ENCODE measurements at regions not wholly inside any gene's neighbourhood (a gene's known extent, or its start where the extent isn't known, plus 50 kb on each side); places are given as distances from the start of the nearest gene placed in this dataset.

DNA sequence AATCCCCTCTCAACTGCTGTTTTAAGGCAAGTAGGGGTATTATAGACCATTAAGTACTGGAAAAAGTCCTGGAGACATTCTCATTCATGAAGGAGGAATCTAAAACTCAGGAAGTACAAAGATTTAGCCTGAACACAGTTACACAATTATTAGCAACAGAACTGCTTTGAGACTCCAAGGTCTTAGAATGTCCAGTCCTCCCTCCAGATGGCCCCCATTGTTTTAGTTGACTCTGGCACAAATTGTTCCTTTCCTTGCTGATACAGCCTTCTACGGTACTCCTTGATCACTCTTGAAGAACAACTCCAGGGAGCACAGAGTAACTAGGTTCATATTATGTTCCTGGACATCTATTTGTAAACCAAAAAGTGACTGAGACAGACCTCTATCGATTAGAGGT, 210.1 kb upstream of the RND3 start:
- Histone ChIP-seq H3K23ac (ENCODE audit: insufficient read length, low read depth, low read length) (no peak overlapping the region), H3K27me3 (ENCODE audit: insufficient read depth, low read length) (no peaks in the 10 kb centered on the region), H3K79me1 (ENCODE audit: insufficient read depth, low read depth, low read length, poor library complexity, severe bottlenecking) (no peaks in the 10 kb centered on the region), H3K4me2 (ENCODE audit: insufficient read depth, insufficient read length, low read length) (no peak overlapping the region), H4K91ac (ENCODE audit: insufficient read length, low read depth, low read length) (no peak overlapping the region), H4K5ac (ENCODE audit: insufficient read length, low read depth, low read length) (no peak overlapping the region), H2AFZ (ENCODE audit: low read length) (no peak overlapping the region), H3K56ac (ENCODE audit: insufficient read length, low read depth, low read length) (no peak overlapping the region), H3K9me3 (ENCODE audit: control insufficient read depth, low read depth, low read length) (no peaks in the 10 kb centered on the region), H2BK5ac (ENCODE audit: insufficient read length, low read length) (no peak overlapping the region), H2BK20ac (ENCODE audit: low read depth, low read length, poor library complexity, severe bottlenecking) (no peak overlapping the region), H3K4me1 (ENCODE audit: insufficient read depth, low read length) (peaks cover 3% of the 10 kb centered on the region; the same call in 1 of the 2 replicates), H2BK120ac (ENCODE audit: low read depth, low read length, poor library complexity, severe bottlenecking) (no peak overlapping the region), H3K18ac (ENCODE audit: insufficient read length, low read depth, low read length) (no peak overlapping the region), H3K23me2 (ENCODE audit: insufficient read length, low read depth, low read length, poor library complexity, severe bottlenecking) (no peaks in the 10 kb centered on the region), H3K79me2 (ENCODE audit: insufficient read depth, low read length) (no peaks in the 10 kb centered on the region; the same call in 1 of the 2 replicates), H2BK12ac (ENCODE audit: insufficient read length, low read depth, low read length) (no peak overlapping the region), H3K27ac (ENCODE audit: insufficient read length, low read depth, low read length) (no peak overlapping the region), H3T11ph (ENCODE audit: low read length) (no peak overlapping the region), H2BK15ac (ENCODE audit: low read depth, low read length) (no peak overlapping the region), H3K9ac (ENCODE audit: extremely low read depth, insufficient read length, low read length) (no peak overlapping the region), H4K20me1 (ENCODE audit: control insufficient read depth, insufficient read depth, insufficient read length) (no peaks in the 10 kb centered on the region), H3K4ac (ENCODE audit: low read depth, low read length) (no peak overlapping the region), H2AK5ac (ENCODE audit: insufficient read length, low read length) (no peak overlapping the region), H4K8ac (replicated peaks; ENCODE audit: insufficient read length, low read depth, low read length) (no peak overlapping the region), H3K14ac (ENCODE audit: insufficient read depth, low read length) (no peak overlapping the region)
- TF ChIP-seq, protein P1, sequence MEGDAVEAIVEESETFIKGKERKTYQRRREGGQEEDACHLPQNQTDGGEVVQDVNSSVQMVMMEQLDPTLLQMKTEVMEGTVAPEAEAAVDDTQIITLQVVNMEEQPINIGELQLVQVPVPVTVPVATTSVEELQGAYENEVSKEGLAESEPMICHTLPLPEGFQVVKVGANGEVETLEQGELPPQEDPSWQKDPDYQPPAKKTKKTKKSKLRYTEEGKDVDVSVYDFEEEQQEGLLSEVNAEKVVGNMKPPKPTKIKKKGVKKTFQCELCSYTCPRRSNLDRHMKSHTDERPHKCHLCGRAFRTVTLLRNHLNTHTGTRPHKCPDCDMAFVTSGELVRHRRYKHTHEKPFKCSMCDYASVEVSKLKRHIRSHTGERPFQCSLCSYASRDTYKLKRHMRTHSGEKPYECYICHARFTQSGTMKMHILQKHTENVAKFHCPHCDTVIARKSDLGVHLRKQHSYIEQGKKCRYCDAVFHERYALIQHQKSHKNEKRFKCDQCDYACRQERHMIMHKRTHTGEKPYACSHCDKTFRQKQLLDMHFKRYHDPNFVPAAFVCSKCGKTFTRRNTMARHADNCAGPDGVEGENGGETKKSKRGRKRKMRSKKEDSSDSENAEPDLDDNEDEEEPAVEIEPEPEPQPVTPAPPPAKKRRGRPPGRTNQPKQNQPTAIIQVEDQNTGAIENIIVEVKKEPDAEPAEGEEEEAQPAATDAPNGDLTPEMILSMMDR (conservative IDR thresholded peaks at IDR 0.05) = no peak
- no peaks in the 10 kb centered on the region for H3K27me3 Mint-ChIP-seq (ENCODE audit: low read depth)
- no peak overlapping the region for H3K27ac Mint-ChIP-seq
- no peak for DNase-seq
- peaks cover 0 to 7% (median 2%) of the 10 kb centered on the region in 3 experiments; a peak in 5 of 7 replicates for H3K36me3 Mint-ChIP-seq (ENCODE audit: insufficient read depth in 1 of 3, low read depth in 3 of 3)
- no CpG with 5 or more reads among the region's 2 CpGs for WGBS (ENCODE audit: extremely low coverage, insufficient read length, low lambda C conversion rate)
- H3K9me3 Mint-ChIP-seq = peaks cover 0 to 12% of the 10 kb centered on the region in 2 experiments; a peak in 1 of 5 replicates
- peaks cover 8 to 19% of the 10 kb centered on the region in 2 experiments for H3K4me1 Mint-ChIP-seq
- no peak overlapping the region for H3K4me3 Mint-ChIP-seq

Measured in H9 (cell line).